ENCODE measurements at regions not wholly inside any gene's neighbourhood (a gene's known extent, or its start where the extent isn't known, plus 50 kb on each side); places are given as distances from the start of the nearest gene placed in this dataset.
"Not testable (repeated sequence)": the region's sequence is repeated elsewhere in the genome, so short reads cannot be mapped to it uniquely, and the experiment has no call there.

GRCh38 chr3:72624656-72625055 lies 223.6 kb downstream of the SHQ1 start:
- no peak for FAIRE-seq

GRCh38 chr3:72618739-72619138 lies 229.5 kb downstream of the SHQ1 start:
- no peak for FAIRE-seq

- no peak for FAIRE-seq
Measured at GRCh38 chr3:72617424-72618024, 230.7 kb downstream of the SHQ1 start.

GRCh38 chr3:72615776-72616175 lies 232.5 kb downstream of the SHQ1 start:
- no peak for FAIRE-seq

- no peak for FAIRE-seq
Measured at GRCh38 chr3:72615182-72615581, 233.1 kb downstream of the SHQ1 start.

GRCh38 chr3:72614394-72615074 lies 233.7 kb downstream of the SHQ1 start:
- FAIRE-seq: no peak

- FAIRE-seq: no peak
Measured at GRCh38 chr3:72613871-72614270, 234.4 kb downstream of the SHQ1 start.

GRCh38 chr3:72609114-72609513 lies 239.1 kb downstream of the SHQ1 start:
- not testable (repeated sequence) for FAIRE-seq

- no peak for FAIRE-seq
Measured at GRCh38 chr3:72606005-72606800, 242.0 kb downstream of the SHQ1 start.

GRCh38 chr3:72604328-72604727 lies 243.9 kb downstream of the SHQ1 start:
- FAIRE-seq: no peak

- no peak for FAIRE-seq
Measured at GRCh38 chr3:72601983-72602750, 246.1 kb downstream of the SHQ1 start.

- FAIRE-seq: no peak
Measured at GRCh38 chr3:72601060-72601459, 247.2 kb downstream of the SHQ1 start.

GRCh38 chr3:72597756-72598195 lies 250.5 kb downstream of the SHQ1 start:
- FAIRE-seq: no peak

- no peak for FAIRE-seq
Measured at GRCh38 chr3:72597043-72597442, 251.2 kb downstream of the SHQ1 start.

- no peak for FAIRE-seq
Measured at GRCh38 chr3:72595927-72596610, 252.2 kb downstream of the SHQ1 start.

- FAIRE-seq: no peak
Measured at GRCh38 chr3:72595376-72595775, 252.9 kb downstream of the SHQ1 start.

GRCh38 chr3:72594615-72595215 lies 253.5 kb downstream of the SHQ1 start:
- no peak for FAIRE-seq

GRCh38 chr3:72593881-72594397 lies 254.3 kb downstream of the SHQ1 start:
- FAIRE-seq: no peak

GRCh38 chr3:72591522-72592421 lies 256.5 kb downstream of the SHQ1 start:
- peak; percentile 45 for FAIRE-seq

- FAIRE-seq: no peak
Measured at GRCh38 chr3:72590732-72591221, 257.5 kb downstream of the SHQ1 start.
